GM19035 (cell line): ENCODE measurements at regions not wholly inside any gene's neighbourhood (a gene's known extent, or its start where the extent isn't known, plus 50 kb on each side); places are given as distances from the start of the nearest gene placed in this dataset.

Experiments
- ATAC-seq: cut with Tn5 transposase; IDR thresholded peaks from one replicate; pipeline ENCODE4 v1.9.1; 2021; ENCODE audit not compliant: unreplicated experiment

- ATAC-seq = no peak
Measured at GRCh38 chr7:109261781-109262180, 692.1 kb downstream of the DNAJB9 start.

- no peak for ATAC-seq
Measured at GRCh38 chr7:109266610-109267009, 696.9 kb downstream of the DNAJB9 start.

GRCh38 chr7:109276348-109276747 lies 706.7 kb downstream of the DNAJB9 start:
- ATAC-seq = no peak

- ATAC-seq = no peak
Measured at GRCh38 chr7:109282726-109283125, 713.1 kb downstream of the DNAJB9 start.

- no peak for ATAC-seq
Measured at GRCh38 chr7:109284943-109285342, 715.3 kb downstream of the DNAJB9 start.

- ATAC-seq = no peak
Measured at GRCh38 chr7:109295158-109295557, 725.5 kb downstream of the DNAJB9 start.

GRCh38 chr7:109308816-109309215 lies 739.1 kb downstream of the DNAJB9 start:
- ATAC-seq = no peak

- ATAC-seq = no peak
Measured at GRCh38 chr7:109309790-109310189, 740.1 kb downstream of the DNAJB9 start.

GRCh38 chr7:109318136-109318535 lies 748.5 kb downstream of the DNAJB9 start:
- ATAC-seq = no peak

- ATAC-seq = peak; percentile 51
Measured at GRCh38 chr7:109322833-109323232, 753.2 kb downstream of the DNAJB9 start.

GRCh38 chr7:109331423-109331822 lies 761.7 kb downstream of the DNAJB9 start:
- ATAC-seq = no peak

- no peak for ATAC-seq
Measured at GRCh38 chr7:109335951-109336350, 766.3 kb downstream of the DNAJB9 start.

- ATAC-seq = no peak
Measured at GRCh38 chr7:109336531-109336930, 766.9 kb downstream of the DNAJB9 start.

- ATAC-seq = no peak
Measured at GRCh38 chr7:109343678-109344077, 774.0 kb downstream of the DNAJB9 start.

- no peak for ATAC-seq
Measured at GRCh38 chr7:109351493-109351892, 781.8 kb downstream of the DNAJB9 start.

- ATAC-seq = no peak
Measured at GRCh38 chr7:109354000-109354399, 784.3 kb downstream of the DNAJB9 start.

GRCh38 chr7:109354552-109354951 lies 784.9 kb downstream of the DNAJB9 start:
- ATAC-seq = no peak

GRCh38 chr7:109375823-109376222 lies 806.1 kb downstream of the DNAJB9 start:
- ATAC-seq = no peak

GRCh38 chr7:109376576-109376975 lies 806.9 kb downstream of the DNAJB9 start:
- no peak for ATAC-seq

- ATAC-seq = no peak
Measured at GRCh38 chr7:109377076-109377884, 807.6 kb downstream of the DNAJB9 start.

- ATAC-seq = no peak
Measured at GRCh38 chr7:109386959-109387358, 817.3 kb downstream of the DNAJB9 start.

GRCh38 chr7:109387530-109387929 lies 817.9 kb downstream of the DNAJB9 start:
- no peak for ATAC-seq

- no peak for ATAC-seq
Measured at GRCh38 chr7:109391240-109391639, 821.6 kb downstream of the DNAJB9 start.
